Gastroesophageal sphincter (tissue), 3 donors: ENCODE measurements at regions not wholly inside any gene's neighbourhood (a gene's known extent, or its start where the extent isn't known, plus 50 kb on each side); places are given as distances from the start of the nearest gene placed in this dataset.

ENCODE experiments used
- CTCF ChIP-seq, 4 experiments: fragments of 200-600 bp in 2 of 4; fragments of 450-650 bp in 2 of 4; sonication (generic) in 1 of 4; IDR thresholded peaks; one replicate each; pipeline ENCODE4 v1.5.1; 2017 to 2019; ENCODE audit warnings: antibody characterized with exemption in 4 of 4, mild to moderate bottlenecking in 2 of 4, moderate library complexity in 2 of 4
- EP300 ChIP-seq: sonication (generic); formaldehyde crosslinking; IDR thresholded peaks from one replicate; pipeline ENCODE4 v1.6.1; 2017; ENCODE audit warnings: antibody characterized with exemption, mild to moderate bottlenecking
- POLR2A ChIP-seq, 2 donors: fragments of 450-650 bp; IDR thresholded peaks; one replicate each; pipeline ENCODE4 v1.6.1; 2017; ENCODE audit warnings: antibody characterized with exemption in 2 of 2, mild to moderate bottlenecking in 2 of 2, moderate library complexity in 1 of 2
- POLR2AphosphoS5 ChIP-seq: sonication (generic); formaldehyde crosslinking; IDR thresholded peaks from one replicate; pipeline ENCODE4 v1.6.1; 2017; ENCODE audit warnings: antibody characterized with exemption

- no peak for TF ChIP-seq POLR2A (IDR thresholded peaks at IDR 0.05)
- no peak for TF ChIP-seq POLR2AphosphoS5
- no peak for TF ChIP-seq CTCF (IDR thresholded peaks at IDR 0.05)
- no peak for TF ChIP-seq EP300
Observed at GRCh38 chr7:32206488-32206887, 136.3 kb upstream of the PDE1C start.
